SK-N-SH (cell line): ENCODE measurements at regions not wholly inside any gene's neighbourhood (a gene's known extent, or its start where the extent isn't known, plus 50 kb on each side); places are given as distances from the start of the nearest gene placed in this dataset.

Source experiments
- CTCF ChIA-PET: fragments of 300-600, 350-600 bp; formaldehyde crosslinking; extraction: SDS; loops from one replicate; lab custom pipeline; 2021; lab: Yijun Ruan, JAX
- POLR2A ChIA-PET: fragments of 350-600 bp; sonication (Branson Sonifier 250); formaldehyde crosslinking; extraction: SDS; loops from one replicate; lab custom pipeline; 2020; ENCODE audit warnings: antibody characterized with exemption, inconsistent platforms; lab: Yijun Ruan, JAX
- DNase-seq: peaks from one replicate; pipeline ENCODE4 v3.0.0; 2012
- H2AFZ ChIP-seq: fragments of 200-600 bp; sonication (generic); 2 replicates; pipeline ENCODE4 v1.8.1; 2016; ENCODE audit warnings: antibody characterized with exemption, mild to moderate bottlenecking, low read depth
- H3F3A ChIP-seq: fragments of 200-600 bp; sonication (generic); replicated peaks from 2 replicates; pipeline ENCODE3; 2016; ENCODE audit warnings: antibody characterized with exemption, mild to moderate bottlenecking; ENCODE audit not compliant: insufficient read depth
- H3K27ac ChIP-seq, 2 experiments: fragments of 200-500 bp in 1 of 2; fragments of 200-600 bp in 1 of 2; sonication (Bioruptor generic) in 1 of 2; sonication (generic), shearing (Covaris generic) in 1 of 2; 2 replicates each; pipeline versions ENCODE4 v1.5.1 to v1.6.1; 2014 to 2016; ENCODE audit warnings: low read depth in 2 of 2, inconsistent platforms in 1 of 2, low read length in 1 of 2, mild to moderate bottlenecking in 1 of 2, mixed read lengths in 1 of 2
- H3K27me3 ChIP-seq: fragments of 200-600 bp; sonication (generic), shearing (Covaris generic); 2 replicates; pipeline ENCODE4 v1.6.1; 2016; ENCODE audit warnings: mixed run types; ENCODE audit not compliant: insufficient read depth
- H3K36me3 ChIP-seq, 2 experiments: fragments of 200-500 bp in 1 of 2; fragments of 200-600 bp in 1 of 2; sonication (Bioruptor generic) in 1 of 2; sonication (generic) in 1 of 2; replicated peaks in 1 of 2; 2 replicates each; pipeline versions ENCODE3 to v1.5.1; 2014 to 2016; ENCODE audit warnings: low read length in 1 of 2, mild to moderate bottlenecking in 1 of 2; ENCODE audit not compliant: insufficient read depth in 2 of 2, control insufficient read depth in 1 of 2
- H3K4me1 ChIP-seq, 2 experiments: fragments of 200-500 bp in 1 of 2; fragments of 200-600 bp in 1 of 2; sonication (Bioruptor generic) in 1 of 2; sonication (generic), shearing (Covaris generic) in 1 of 2; 2 replicates each; pipeline versions ENCODE4 v1.5.1 to v1.6.1; 2014 to 2016; ENCODE audit warnings: low read depth in 1 of 2, low read length in 1 of 2, mixed run types in 1 of 2; ENCODE audit not compliant: insufficient read depth in 2 of 2, control insufficient read depth in 1 of 2
- H3K4me2 ChIP-seq: fragments of 200-600 bp; sonication (generic), shearing (Covaris generic); 2 replicates; pipeline ENCODE4 v1.6.1; 2017; ENCODE audit warnings: mixed run types
- H3K4me3 ChIP-seq, 2 experiments: fragments of 200-500 bp in 1 of 2; fragments of 200-600 bp in 1 of 2; sonication (Bioruptor generic) in 1 of 2; sonication (generic), shearing (Covaris generic) in 1 of 2; 2 replicates each; pipeline versions ENCODE4 v1.5.1 to v1.8.1; 2014 to 2016; ENCODE audit warnings: low read depth in 2 of 2, inconsistent platforms in 1 of 2, low read length in 1 of 2, mild to moderate bottlenecking in 1 of 2, mixed read lengths in 1 of 2, moderate library complexity in 1 of 2
- H3K79me2 ChIP-seq: fragments of 200-600 bp; sonication (generic); 2 replicates; pipeline ENCODE4 v1.8.1; 2017; ENCODE audit warnings: mild to moderate bottlenecking; ENCODE audit not compliant: insufficient read depth
- H3K9ac ChIP-seq: fragments of 200-600 bp; sonication (generic); 2 replicates; pipeline ENCODE4 v1.6.1; 2017; ENCODE audit warnings: mixed run types
- H3K9me2 ChIP-seq: fragments of 200-600 bp; sonication (generic); 2 replicates; pipeline ENCODE4 v1.6.1; 2017; ENCODE audit warnings: mixed run types
- H3K9me3 ChIP-seq: fragments of 200-600 bp; sonication (generic); 2 replicates; pipeline ENCODE4 v1.6.1; 2017; ENCODE audit warnings: mixed run types, mild to moderate bottlenecking, moderate library complexity
- H4K20me1 ChIP-seq: fragments of 200-600 bp; sonication (generic); 2 replicates; pipeline ENCODE4 v1.6.1; 2017; ENCODE audit warnings: mild to moderate bottlenecking, mixed run types; ENCODE audit not compliant: insufficient read depth
- CHD2 ChIP-seq: fragments of 150-350 bp; IDR thresholded peaks from 2 replicates; pipeline ENCODE4 v1.6.1; 2018; ENCODE audit warnings: low read length; ENCODE audit not compliant: partially characterized antibody
- EP300 ChIP-seq, 2 experiments: IDR thresholded peaks; 2 replicates each; pipeline versions ENCODE4 v1.4.0 to v1.6.1; 2012; ENCODE audit warnings: borderline replicate concordance in 1 of 2, low read depth in 1 of 2, low read length in 1 of 2
- FOXJ3 ChIP-seq: sonication (generic); formaldehyde crosslinking; IDR thresholded peaks from 2 replicates; pipeline ENCODE4 v1.5.1; 2020; ENCODE audit warnings: mild to moderate bottlenecking, missing genetic modification reagents
- IRF3 ChIP-seq: fragments of 150-350 bp; IDR thresholded peaks from 2 replicates; pipeline ENCODE4 v1.6.1; 2016; ENCODE audit warnings: mild to moderate bottlenecking, low read depth, low read length
- PBX3 ChIP-seq: IDR thresholded peaks from 2 replicates; pipeline ENCODE4; 2012
- TCF12 ChIP-seq: IDR thresholded peaks from 2 replicates; pipeline ENCODE4 v1.4.0; 2012
- TEAD4 ChIP-seq: IDR thresholded peaks from 2 replicates; pipeline ENCODE4 v1.4.0; 2012; ENCODE audit warnings: mild to moderate bottlenecking, borderline replicate concordance; ENCODE audit not compliant: insufficient read depth
- WGBS: methylation state at CpG from one replicate; pipeline ENCODE4 v1.1.6; 2017; ENCODE audit warnings: low lambda C conversion rate; 5-methylcytosine and 5-hydroxymethylcytosine counted together

- no peaks in the 10 kb centered on the region for H3K27me3 ChIP-seq
- no peak for TF ChIP-seq FOXJ3 (CRISPR knock-in tag)
- TF ChIP-seq CHD2 = no peak
- no peak for TF ChIP-seq TEAD4
- TF ChIP-seq TCF12 = no peak
- no peak for TF ChIP-seq EP300 (IDR thresholded peaks at IDR 0.05; ENCODE audit: borderline replicate concordance in 1 of 2, low read depth in 1 of 2, low read length in 1 of 2)
- no peaks in the 10 kb centered on the region; the same call in 1 of the 2 replicates for H3K9me3 ChIP-seq
- H4K20me1 ChIP-seq = no peaks in the 10 kb centered on the region
- H3K9me2 ChIP-seq = no peaks in the 10 kb centered on the region
- no peak overlapping the region for H3K27ac ChIP-seq
- H3K4me3 ChIP-seq = no peak overlapping the region
- H3K36me3 ChIP-seq = no peaks in the 10 kb centered on the region
- no peak for DNase-seq
- no peaks in the 10 kb centered on the region; a peak in 1 of 4 replicates for H3K4me1 ChIP-seq
- no peak overlapping the region for H2AFZ ChIP-seq
- H3K79me2 ChIP-seq = no peaks in the 10 kb centered on the region
- H3K9ac ChIP-seq = no peak overlapping the region
- POLR2A ChIA-PET = no interaction called here
- no peak overlapping the region for H3K4me2 ChIP-seq
- CTCF ChIA-PET = interaction anchor here (0.7 kb wide), 2 partner anchors 10 to 14 kb away, joined by 3 to 4 read pairs; no protein-coding TSS in a partner anchor
- no peaks in the 10 kb centered on the region for H3F3A ChIP-seq
- 64% methylated on average over 2 of the region's 2 CpGs for WGBS
Measured at GRCh38 chr13:40013554-40013953, 358.1 kb downstream of the COG6 start.

GRCh38 chr13:40016953-40017660, 361.6 kb downstream of the COG6 start:
- no peak overlapping the region for H2AFZ ChIP-seq

More at GRCh38 chr13:40016953-40017660, 361.6 kb downstream of the COG6 start:
- Histone ChIP-seq H3K4me3 (no peak overlapping the region), H3K9me3 (no peaks in the 10 kb centered on the region), H3K4me2 (no peak overlapping the region), H3K9ac (no peak overlapping the region), H3K4me1 (no peaks in the 10 kb centered on the region; a peak in 1 of 4 replicates), H3K9me2 (no peaks in the 10 kb centered on the region), H3K36me3 (no peaks in the 10 kb centered on the region), H3F3A (no peaks in the 10 kb centered on the region), H3K27me3 (no peaks in the 10 kb centered on the region), H4K20me1 (no peaks in the 10 kb centered on the region), H3K27ac (no peak overlapping the region), H3K79me2 (no peaks in the 10 kb centered on the region)
- TF ChIP-seq IRF3 = no peak
- no peak for TF ChIP-seq PBX3
- no peak for DNase-seq
- ChIA-PET POLR2A (no interaction called here), CTCF (interaction anchor here (1.2 to 2.0 kb wide), 4 partner anchors 9 to 74 kb away, joined by 4 to 6 read pairs (median 4); no protein-coding TSS in a partner anchor)
- WGBS = 79% methylated on average over 7 of the region's 7 CpGs
